GM10266 (cell line): ENCODE measurements at regions not wholly inside any gene's neighbourhood (a gene's known extent, or its start where the extent isn't known, plus 50 kb on each side); places are given as distances from the start of the nearest gene placed in this dataset.

ENCODE experiments used
- DNase-seq: peaks from one replicate; pipeline ENCODE4 v3.0.0; 2012; ENCODE audit errors: extremely low spot score
- TF ChIP-seq, protein P1 (sequence below): IDR thresholded peaks from 2 replicates; pipeline ENCODE4 v1.5.1; 2012; ENCODE audit warnings: mild to moderate bottlenecking, low read depth; ENCODE audit not compliant: control insufficient read depth, insufficient read depth; ENCODE audit errors: missing control alignments

DNA sequence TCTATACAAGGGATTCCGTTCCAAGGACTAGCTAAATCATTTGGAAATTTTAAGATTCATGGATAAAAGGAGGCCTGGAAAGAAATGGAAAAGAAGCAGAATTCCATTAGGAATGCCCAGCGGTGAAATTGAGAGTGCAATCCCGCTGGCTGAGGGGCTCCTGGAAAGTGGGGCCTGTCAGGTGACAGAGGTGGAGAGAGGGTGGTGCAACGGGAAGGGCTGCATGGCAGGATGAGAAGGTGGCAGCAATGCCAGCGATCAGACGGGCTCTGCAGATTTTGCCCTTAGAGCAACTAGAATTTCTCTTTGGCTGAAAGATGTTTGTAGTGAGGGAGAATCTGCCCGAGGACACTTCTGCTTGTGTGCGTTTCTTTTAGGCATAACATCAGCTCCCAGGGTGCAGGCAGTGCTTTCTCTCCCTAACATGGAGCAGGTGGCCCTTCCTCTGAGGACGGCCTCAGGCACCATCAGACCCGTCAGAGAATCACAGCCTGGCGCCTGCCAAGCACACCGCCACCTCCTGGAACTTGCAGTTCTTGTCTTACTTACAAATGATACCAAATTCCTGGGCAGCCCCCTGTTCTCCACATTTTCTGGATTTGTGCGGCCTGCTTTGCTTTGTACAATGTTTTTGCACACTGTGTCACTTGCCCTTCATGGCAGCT is 261.6 kb downstream of the NDUFA10 start:
- DNase-seq = no peak

DNA sequence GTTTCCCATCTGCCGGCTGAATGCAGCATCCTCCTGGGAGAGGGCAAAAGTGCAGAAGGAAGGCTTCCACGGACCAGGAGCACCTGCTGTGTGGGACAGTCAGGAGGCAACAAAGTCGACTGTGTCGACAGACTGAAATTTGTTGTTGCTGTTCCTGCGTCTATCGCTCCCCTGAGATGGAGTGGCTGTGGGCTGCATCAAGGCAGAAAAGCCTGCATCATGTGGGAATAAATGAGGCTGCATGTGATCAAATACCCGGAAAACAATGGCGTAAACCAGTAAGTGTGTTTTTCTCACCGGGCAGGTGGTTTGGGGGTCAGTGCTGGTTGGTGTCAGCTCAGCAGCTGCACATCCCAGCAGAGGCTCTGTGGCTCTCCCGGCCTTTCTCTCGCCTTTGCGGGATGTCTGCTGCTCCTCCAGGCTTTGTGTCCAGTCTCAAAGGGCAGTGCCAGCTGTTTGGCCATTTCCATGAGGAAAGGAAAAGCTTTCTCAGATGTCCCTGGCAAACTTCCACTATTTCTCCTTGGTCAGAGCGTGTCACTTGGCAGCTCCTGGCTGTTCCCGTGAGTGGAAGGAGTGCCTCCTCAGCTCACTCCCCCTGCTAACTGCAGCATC is 262.4 kb downstream of the NDUFA10 start:
- no peak for DNase-seq
- TF ChIP-seq, protein P1, sequence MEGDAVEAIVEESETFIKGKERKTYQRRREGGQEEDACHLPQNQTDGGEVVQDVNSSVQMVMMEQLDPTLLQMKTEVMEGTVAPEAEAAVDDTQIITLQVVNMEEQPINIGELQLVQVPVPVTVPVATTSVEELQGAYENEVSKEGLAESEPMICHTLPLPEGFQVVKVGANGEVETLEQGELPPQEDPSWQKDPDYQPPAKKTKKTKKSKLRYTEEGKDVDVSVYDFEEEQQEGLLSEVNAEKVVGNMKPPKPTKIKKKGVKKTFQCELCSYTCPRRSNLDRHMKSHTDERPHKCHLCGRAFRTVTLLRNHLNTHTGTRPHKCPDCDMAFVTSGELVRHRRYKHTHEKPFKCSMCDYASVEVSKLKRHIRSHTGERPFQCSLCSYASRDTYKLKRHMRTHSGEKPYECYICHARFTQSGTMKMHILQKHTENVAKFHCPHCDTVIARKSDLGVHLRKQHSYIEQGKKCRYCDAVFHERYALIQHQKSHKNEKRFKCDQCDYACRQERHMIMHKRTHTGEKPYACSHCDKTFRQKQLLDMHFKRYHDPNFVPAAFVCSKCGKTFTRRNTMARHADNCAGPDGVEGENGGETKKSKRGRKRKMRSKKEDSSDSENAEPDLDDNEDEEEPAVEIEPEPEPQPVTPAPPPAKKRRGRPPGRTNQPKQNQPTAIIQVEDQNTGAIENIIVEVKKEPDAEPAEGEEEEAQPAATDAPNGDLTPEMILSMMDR = no peak

More for the DNA sequence above, 261.6 kb downstream of the NDUFA10 start:
- TF ChIP-seq, protein P1 = no peak

DNA sequence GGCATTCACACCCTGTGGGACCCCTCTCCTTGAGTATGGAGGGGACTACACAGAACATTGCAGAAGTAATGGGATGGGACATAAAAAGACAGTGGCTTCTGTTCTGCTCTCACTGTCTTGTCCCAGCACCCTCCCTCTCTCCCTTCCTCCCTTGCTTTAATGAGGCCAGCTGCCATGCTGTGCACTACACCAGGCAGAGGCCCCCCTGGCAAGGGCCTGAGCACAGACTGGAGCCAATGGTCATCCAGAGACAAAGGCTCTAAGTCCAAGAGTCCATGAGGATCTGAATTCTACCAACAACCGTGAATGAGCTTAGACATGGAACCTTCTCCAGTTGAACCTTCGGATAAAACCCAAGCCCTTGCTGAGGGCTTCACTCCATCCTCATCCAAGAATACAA is 263.0 kb downstream of the NDUFA10 start:
- TF ChIP-seq, protein P1 = no peak
- no peak for DNase-seq

DNA sequence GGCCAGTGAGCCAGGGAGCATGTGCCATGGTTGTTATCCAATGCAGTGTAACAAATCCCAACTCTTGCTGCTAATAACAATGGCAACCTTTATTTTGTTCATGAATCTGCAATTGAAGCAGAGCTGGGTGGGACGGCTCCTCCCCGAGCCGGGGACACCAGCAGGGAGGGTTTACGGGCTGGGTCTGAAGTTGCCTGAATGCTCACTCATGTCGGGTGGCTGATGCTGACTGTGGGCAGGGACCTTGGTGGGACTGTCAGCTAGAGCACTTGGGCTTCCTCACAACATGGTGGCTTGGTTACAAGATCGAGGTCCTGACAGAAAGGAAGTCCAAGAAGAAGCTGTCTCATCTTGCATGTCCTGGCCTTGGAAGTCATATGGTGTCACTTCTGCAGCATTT is 264.5 kb downstream of the NDUFA10 start:
- TF ChIP-seq, protein P1 = no peak
- no peak for DNase-seq

DNA sequence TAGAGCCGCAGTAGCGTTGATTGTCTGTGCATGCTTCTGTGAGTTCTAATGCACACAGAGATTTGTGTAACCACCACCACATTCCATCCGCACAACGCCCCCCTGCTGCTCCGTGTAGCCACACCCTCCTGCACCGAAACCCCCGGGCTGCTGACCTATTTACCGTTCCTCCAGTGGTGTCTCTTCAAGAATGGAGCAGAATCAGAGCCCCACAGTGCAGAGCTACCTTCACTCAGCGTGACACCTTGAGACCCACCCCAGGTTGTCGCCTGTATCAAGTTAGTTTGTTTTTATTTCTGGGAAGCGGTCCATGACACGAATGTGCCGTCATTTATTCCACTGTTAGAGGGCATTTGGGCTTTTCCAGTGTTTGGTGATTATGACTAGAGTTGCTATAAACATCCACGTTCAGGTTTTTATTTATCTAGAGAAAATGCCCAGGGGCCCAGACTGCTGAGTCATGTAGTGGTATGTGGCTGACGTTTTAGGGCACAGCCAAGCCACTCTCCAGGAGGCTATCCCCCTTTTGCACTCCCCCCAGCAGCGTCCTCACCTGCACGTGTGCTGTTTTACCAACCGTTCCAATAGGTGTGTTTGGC is 266.8 kb downstream of the NDUFA10 start:
- DNase-seq = no peak
- TF ChIP-seq, protein P1 = no peak

DNA sequence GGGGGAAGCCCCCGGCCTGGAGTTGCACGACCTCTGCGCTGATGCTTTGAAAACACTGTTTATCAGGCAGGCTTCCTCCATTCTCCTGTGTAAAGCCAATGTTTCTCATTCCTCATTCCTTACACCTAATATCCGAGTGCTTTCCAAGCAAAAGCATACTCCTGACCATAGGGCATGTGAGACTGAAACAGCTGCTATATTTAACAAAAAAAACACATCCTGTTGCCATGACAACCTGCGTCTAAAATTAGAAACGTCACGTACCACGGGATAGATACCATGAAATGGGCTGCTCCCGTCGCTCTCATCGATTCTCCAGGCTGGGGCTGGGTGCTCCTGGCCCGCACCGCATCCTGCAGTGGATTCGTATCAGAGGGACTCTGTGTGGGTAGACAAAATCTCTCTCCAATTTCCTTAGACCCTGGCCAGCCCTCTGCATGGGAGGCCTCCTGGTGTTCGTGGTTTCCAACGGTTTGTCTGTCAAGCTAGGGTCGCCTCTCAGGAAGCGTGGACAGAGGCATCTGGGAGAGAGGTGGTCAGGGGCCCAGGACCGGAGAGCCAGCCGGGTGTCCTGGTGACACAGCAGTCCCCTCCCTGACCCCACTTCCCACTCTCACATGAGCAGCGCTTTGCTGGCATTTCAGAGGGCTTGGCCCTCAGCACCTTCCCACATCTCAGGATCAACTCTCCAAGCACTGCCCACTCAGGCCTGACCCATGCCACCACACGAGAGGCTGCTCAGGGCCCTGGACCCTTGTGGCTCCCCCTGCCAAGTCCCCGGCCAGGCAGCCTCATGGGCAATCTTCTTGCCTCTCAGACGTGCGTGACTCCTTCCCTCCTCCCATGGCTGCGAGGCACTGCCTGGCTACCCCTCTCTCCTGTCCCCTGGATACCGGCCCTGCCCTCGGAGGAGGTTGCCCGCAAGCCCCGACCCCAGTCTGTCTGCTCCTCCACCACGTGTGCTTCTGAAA is 268.1 kb downstream of the NDUFA10 start:
- TF ChIP-seq, protein P1 = no peak
- DNase-seq = no peak
